Heart left ventricle (tissue), 16 donors: ENCODE measurements at regions not wholly inside any gene's neighbourhood (a gene's known extent, or its start where the extent isn't known, plus 50 kb on each side); places are given as distances from the start of the nearest gene placed in this dataset.

Source experiments
- ATAC-seq, 4 donors: fragments of 200-7000 bp; cut with Tn5 transposase; one replicate each; pipeline ENCODE4 v1.9.1; 2020 to 2022; ENCODE audit warnings: moderate library complexity in 4 of 4, mild to moderate bottlenecking in 3 of 4, moderate number of reproducible peaks in 1 of 4
- DNase-seq, 5 donors: peaks; one replicate each; pipeline ENCODE4 v3.0.0-alpha.2; 2020
- H3K27ac ChIP-seq, 12 donors: fragments of 200-600 bp; sonication (generic) in 4 of 12; one replicate each; pipeline versions ENCODE4 v1.5.0 to v1.8.0; 2016 to 2022; ENCODE audit warnings: mild to moderate bottlenecking in 2 of 12
- H3K27me3 ChIP-seq, 9 donors: fragments of 200-600 bp; sonication (generic) in 2 of 9; one replicate each; pipeline versions ENCODE4 v1.5.1 to v1.8.0; 2016 to 2022; ENCODE audit warnings: mild to moderate bottlenecking in 3 of 9
- H3K36me3 ChIP-seq, 9 donors: fragments of 200-600 bp; sonication (generic) in 2 of 9; one replicate each; pipeline versions ENCODE4 v1.5.0 to v1.8.0; 2018 to 2022; ENCODE audit warnings: mild to moderate bottlenecking in 2 of 9
- H3K4me1 ChIP-seq, 12 donors: fragments of 200-600 bp; sonication (generic) in 4 of 12; one replicate each; pipeline versions ENCODE4 v1.5.0 to v1.8.0; 2016 to 2022; ENCODE audit warnings: mild to moderate bottlenecking in 3 of 12
- H3K4me3 ChIP-seq, 12 donors: fragments of 200-600 bp; sonication (generic) in 4 of 12; one replicate each; pipeline versions ENCODE4 v1.5.0 to v1.8.0; 2017 to 2022; ENCODE audit warnings: mild to moderate bottlenecking in 9 of 12, moderate library complexity in 4 of 12
- H3K9me3 ChIP-seq, 12 donors: fragments of 200-600 bp; sonication (generic) in 4 of 12; one replicate each; pipeline versions ENCODE4 v1.5.0 to v1.8.0; 2016 to 2022; ENCODE audit warnings: mild to moderate bottlenecking in 1 of 12
- POLR2A ChIP-seq, 2 donors: fragments of 450-650 bp; IDR thresholded peaks; one replicate each; pipeline ENCODE4 v1.6.1; 2017; ENCODE audit warnings: antibody characterized with exemption in 2 of 2, mild to moderate bottlenecking in 2 of 2, moderate library complexity in 2 of 2
- WGBS, 4 donors: extraction: QIAGEN DNeasy Blood & Tissue Kit in 2 of 4; methylation state at CpG; one replicate each; pipeline versions ENCODE4 v1.1.5 to v1.1.7; 2013 to 2018; 5-methylcytosine and 5-hydroxymethylcytosine counted together
- intact Hi-C, 10 donors: fragments of 100-400 bp; cut with DNase I; formaldehyde crosslinking; loops; one replicate each; pipeline versions ENCODE4 v1.11.1 to v1.14.2; 2022
- TF ChIP-seq, protein P1 (sequence below), 12 donors: fragments of 200-600 bp; sonication (generic) in 4 of 12; IDR thresholded peaks; one replicate each; pipeline versions ENCODE4 v1.5.0 to v1.8.0; 2018 to 2022; ENCODE audit warnings: antibody characterized with exemption in 12 of 12, mild to moderate bottlenecking in 5 of 12
- donor health status: ischemic (EF 13 %, LVEDD 7.1; RV severe dilation, severe dysfunction).
- donor health status: healthy with polysubstance abuse.
- donor health status: DM: no; HTN: yes; CAD: no.
- donor health status: DM: no; HTN: no; CAD: no.
- donor health status: ischemic (EF 25% LVEDD 6.9; RV normal size, moderate dysfunction).
- donor health status: ischemic (EF 25% LVEDD 5.7; RV mildly dilated, moderate dysfunction).
- donor health status: healthy.
- donor health status: DM: yes; HTN: yes; CAD: no.
- donor health status: ischemic (EF 35%, LVEDD 5.7; RV mildly dilated, moderate dysfunction).
- donor health status: nonischemic (EF 11% LVEDD 7.7; RV severe dilation, severe dysfunction).
- donor health status: DM: yes; HTN: yes; CAD: no.
- donor health status: PGD.
- donor health status: ischemic (EF 29% LVEDD 5.4; RV normal size, mild dysfunction).
- donor health status: nonischemic (EF 23%, LVEDD 6.1; RV moderate dilation, normal function).

DNA sequence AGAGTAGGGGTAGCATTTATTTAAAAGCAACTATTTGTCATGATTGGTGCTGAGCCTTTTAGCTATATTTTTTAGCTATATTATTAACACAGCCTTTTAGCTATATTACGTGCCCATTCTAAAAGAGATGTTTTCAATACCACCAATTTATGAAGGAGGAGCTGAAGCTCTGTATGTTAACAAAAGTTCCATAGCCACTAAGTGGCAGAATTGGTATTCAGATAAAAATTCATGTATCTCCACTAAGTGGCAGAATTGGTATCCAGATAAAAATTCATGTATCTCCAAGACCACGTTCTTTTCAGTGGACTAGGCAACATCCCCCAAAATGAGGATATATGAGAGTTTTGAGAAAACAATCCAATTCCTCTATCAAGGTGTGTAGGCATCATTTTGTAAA, 268.6 kb downstream of the HGF start:
- Histone ChIP-seq H3K36me3 (no peaks in the 10 kb centered on the region), H3K9me3 (no peaks in the 10 kb centered on the region), H3K27ac (no peak overlapping the region), H3K4me1 (peaks cover 0 to 26% (median 8%) of the 10 kb centered on the region in 12 donors), H3K27me3 (no peaks in the 10 kb centered on the region), H3K4me3 (no peak overlapping the region)
- 47 to 57% (median 51%) methylated on average over 2 of the region's 2 CpGs for WGBS, 4 donors
- intact Hi-C loops, result loop anchor here in 8 of 10 donors (5.0 to 10.0 kb wide), 9 partner anchors 214 to 1226 kb away; partner anchors contain the start of gene HGF (in 1 of the 8)
- DNase-seq (no peak), ATAC-seq (no peak)
- TF ChIP-seq POLR2A (IDR thresholded peaks at IDR 0.05), result no peak
- TF ChIP-seq, protein P1, sequence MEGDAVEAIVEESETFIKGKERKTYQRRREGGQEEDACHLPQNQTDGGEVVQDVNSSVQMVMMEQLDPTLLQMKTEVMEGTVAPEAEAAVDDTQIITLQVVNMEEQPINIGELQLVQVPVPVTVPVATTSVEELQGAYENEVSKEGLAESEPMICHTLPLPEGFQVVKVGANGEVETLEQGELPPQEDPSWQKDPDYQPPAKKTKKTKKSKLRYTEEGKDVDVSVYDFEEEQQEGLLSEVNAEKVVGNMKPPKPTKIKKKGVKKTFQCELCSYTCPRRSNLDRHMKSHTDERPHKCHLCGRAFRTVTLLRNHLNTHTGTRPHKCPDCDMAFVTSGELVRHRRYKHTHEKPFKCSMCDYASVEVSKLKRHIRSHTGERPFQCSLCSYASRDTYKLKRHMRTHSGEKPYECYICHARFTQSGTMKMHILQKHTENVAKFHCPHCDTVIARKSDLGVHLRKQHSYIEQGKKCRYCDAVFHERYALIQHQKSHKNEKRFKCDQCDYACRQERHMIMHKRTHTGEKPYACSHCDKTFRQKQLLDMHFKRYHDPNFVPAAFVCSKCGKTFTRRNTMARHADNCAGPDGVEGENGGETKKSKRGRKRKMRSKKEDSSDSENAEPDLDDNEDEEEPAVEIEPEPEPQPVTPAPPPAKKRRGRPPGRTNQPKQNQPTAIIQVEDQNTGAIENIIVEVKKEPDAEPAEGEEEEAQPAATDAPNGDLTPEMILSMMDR (IDR thresholded peaks at IDR 0.05), result peak in 6 of 12 donors; percentile 9 to 45 (median 34)

DNA sequence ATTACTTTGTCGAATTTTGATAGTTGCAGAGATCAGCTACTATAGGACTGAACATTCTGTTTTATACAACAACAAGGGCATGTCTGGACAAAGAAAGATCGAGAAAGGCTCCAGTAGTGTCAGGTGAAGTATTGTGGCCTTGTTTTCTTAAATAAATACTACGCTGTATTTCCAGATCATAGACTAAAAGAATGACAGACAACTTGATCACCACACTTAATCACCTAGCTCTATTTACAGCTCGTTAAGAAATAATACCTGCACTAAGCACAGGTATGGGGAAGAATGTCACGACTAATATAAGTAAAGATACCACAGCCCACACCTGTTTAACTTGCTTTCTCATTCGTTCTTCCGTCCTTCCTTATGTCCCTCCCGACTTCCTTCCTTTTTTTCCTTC, 269.2 kb downstream of the HGF start:
- Histone ChIP-seq H3K4me1 (peaks cover 0 to 26% (median 8%) of the 10 kb centered on the region in 12 donors), H3K36me3 (no peaks in the 10 kb centered on the region), H3K9me3 (no peaks in the 10 kb centered on the region), H3K27ac (no peak overlapping the region), H3K27me3 (no peaks in the 10 kb centered on the region), H3K4me3 (no peak overlapping the region)
- intact Hi-C loops, result loop anchor here in 8 of 10 donors (5.0 to 10.0 kb wide), 9 partner anchors 214 to 1227 kb away; partner anchors contain the start of gene HGF (in 1 of the 8)
- no peak for ATAC-seq
- TF ChIP-seq, protein P1 (IDR thresholded peaks at IDR 0.05), result no peak
- no peak for TF ChIP-seq POLR2A (IDR thresholded peaks at IDR 0.05)
- DNase-seq, result no peak
- 79 to 85% (median 82%) methylated on average over 8 of the region's 8 CpGs for WGBS, 4 donors

DNA sequence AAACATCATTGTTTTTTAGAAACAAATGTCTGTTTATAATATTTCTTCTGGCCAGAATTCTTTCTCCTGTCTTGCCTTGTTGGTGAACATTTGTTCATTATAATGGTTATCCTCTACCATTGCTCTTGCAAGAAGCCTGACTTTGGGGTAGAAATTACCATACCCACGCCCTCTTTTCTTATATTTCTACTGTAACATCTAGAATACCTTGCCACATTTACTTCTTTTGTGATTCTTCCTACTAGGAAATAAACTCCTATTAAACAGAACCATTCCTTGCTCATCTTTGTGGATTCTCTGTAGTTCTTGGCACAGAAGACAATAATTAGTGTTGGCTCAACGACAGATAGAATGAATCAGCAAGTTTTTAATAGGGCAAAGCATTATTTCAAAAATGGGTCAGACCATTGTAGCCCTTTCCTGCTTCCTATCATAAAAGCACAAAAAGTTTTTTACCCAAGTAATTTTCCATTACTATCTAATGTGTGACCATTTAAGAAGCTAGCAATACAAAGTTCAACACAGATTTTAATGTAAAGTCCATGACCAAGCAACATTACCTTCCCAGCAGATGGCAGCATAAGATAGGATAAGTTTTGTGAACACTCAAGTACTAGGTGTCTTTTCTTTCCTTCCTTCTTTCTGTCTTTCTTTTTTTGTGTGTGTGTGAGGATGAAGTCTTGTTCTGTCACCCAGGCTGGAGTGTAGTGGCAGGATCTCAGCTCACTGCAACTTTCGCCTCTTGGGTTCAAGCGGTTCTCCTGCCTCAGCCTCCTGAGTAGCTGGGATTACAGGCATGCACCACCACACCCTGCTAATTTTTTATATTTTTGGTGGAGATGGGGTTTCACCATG, 270.4 kb downstream of the HGF start:
- H3K9me3 ChIP-seq, result no peaks in the 10 kb centered on the region
- no peaks in the 10 kb centered on the region for H3K36me3 ChIP-seq
- H3K27me3 ChIP-seq, result no peaks in the 10 kb centered on the region
- peak overlapping the region in 7 of 12 donors; percentile 4 to 66 (median 38) for H3K27ac ChIP-seq
- intact Hi-C loops, result loop anchor here (1.0 to 10.0 kb wide), 14 partner anchors 215 to 1228 kb away; partner anchors contain the start of gene HGF (in 2 of the 10)
- peak; percentile 64 to 92 (median 76) for ATAC-seq
- no peak overlapping the region for H3K4me3 ChIP-seq
- DNase-seq, result peak in 1 of 5 donors; percentile 22
- H3K4me1 ChIP-seq, result peaks cover 0 to 26% (median 8%) of the 10 kb centered on the region in 12 donors
- WGBS, 4 donors, result 63 to 69% (median 64%) methylated on average over 4 of the region's 4 CpGs
- TF ChIP-seq, protein P1 (IDR thresholded peaks at IDR 0.05), result peak; percentile 15 to 75 (median 59)
- no peak for TF ChIP-seq POLR2A (IDR thresholded peaks at IDR 0.05)

DNA sequence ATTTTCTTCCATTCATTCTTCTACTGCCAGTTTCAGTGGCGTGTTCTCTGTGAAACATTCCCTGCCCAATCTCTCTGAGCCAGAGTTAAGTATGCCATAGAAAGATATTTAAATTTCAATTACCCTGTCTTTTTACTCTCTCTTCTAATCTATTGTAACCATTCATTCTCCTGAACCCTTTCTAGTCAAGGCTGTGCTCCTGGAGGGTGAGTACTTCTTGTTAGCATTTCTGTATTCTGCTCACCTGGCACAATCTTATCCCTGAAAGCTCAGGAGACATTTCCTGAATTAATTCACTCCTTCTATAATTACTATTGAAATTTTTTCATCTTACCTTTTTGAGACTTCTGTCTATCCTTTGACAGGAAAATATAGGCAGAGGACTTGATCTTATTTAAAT, 271.7 kb downstream of the HGF start:
- TF ChIP-seq, protein P1 (IDR thresholded peaks at IDR 0.05), result no peak
- TF ChIP-seq POLR2A (IDR thresholded peaks at IDR 0.05), result no peak
- Histone ChIP-seq H3K9me3 (no peaks in the 10 kb centered on the region), H3K4me3 (no peak overlapping the region), H3K27me3 (no peaks in the 10 kb centered on the region), H3K27ac (no peak overlapping the region), H3K4me1 (peaks cover 0 to 26% (median 8%) of the 10 kb centered on the region in 12 donors), H3K36me3 (no peaks in the 10 kb centered on the region)
- WGBS, 4 donors, result 90 to 95% (median 91%) methylated on average over 1 of the region's 1 CpG
- intact Hi-C loops, result loop anchor here in 8 of 10 donors (2.0 to 10.0 kb wide), 8 partner anchors 217 to 1077 kb away; partner anchors contain the start of gene HGF (in 1 of the 8)
- ATAC-seq (no peak), DNase-seq (no peak)
